22Rv1 (cell line): ENCODE measurements at regions not wholly inside any gene's neighbourhood (a gene's known extent, or its start where the extent isn't known, plus 50 kb on each side); places are given as distances from the start of the nearest gene placed in this dataset.

Experiments used
- CTCF ChIP-seq: fragments of 450-650 bp; IDR thresholded peaks from 2 replicates; pipeline ENCODE4 v1.5.1; 2017; ENCODE audit warnings: mild to moderate bottlenecking
- ZFX ChIP-seq: fragments of 450-650 bp; IDR thresholded peaks from 2 replicates; pipeline ENCODE4 v1.6.1; 2017; ENCODE audit warnings: antibody characterized with exemption, borderline replicate concordance

- TF ChIP-seq CTCF (no peak), ZFX (no peak)
Observed at GRCh38 chr16:79715061-79715460, 114.5 kb upstream of the MAF start.
